Osteocyte (in vitro differentiated cells): ENCODE measurements at regions not wholly inside any gene's neighbourhood (a gene's known extent, or its start where the extent isn't known, plus 50 kb on each side); places are given as distances from the start of the nearest gene placed in this dataset.

Source experiments
- DNase-seq: peaks from one replicate; pipeline ENCODE4 v3.0.0; 2021; ENCODE audit warnings: mixed read lengths; ENCODE audit not compliant: unreplicated experiment; ENCODE audit errors: extremely low spot score
- H3K27ac Mint-ChIP-seq: one replicate; pipeline ENCODE4 v1.8.0; 2021; ENCODE audit warnings: mild to moderate bottlenecking, mixed read lengths; ENCODE audit not compliant: unreplicated experiment
- H3K27me3 Mint-ChIP-seq: one replicate; pipeline ENCODE4 v1.8.0; 2021; ENCODE audit warnings: mixed read lengths; ENCODE audit not compliant: unreplicated experiment
- H3K36me3 Mint-ChIP-seq: one replicate; pipeline ENCODE4 v1.8.0; 2021; ENCODE audit warnings: mixed read lengths; ENCODE audit not compliant: unreplicated experiment
- H3K4me1 Mint-ChIP-seq: one replicate; pipeline ENCODE4 v1.8.0; 2021; ENCODE audit warnings: mixed read lengths; ENCODE audit not compliant: unreplicated experiment
- H3K4me3 Mint-ChIP-seq: one replicate; pipeline ENCODE4 v1.8.0; 2021; ENCODE audit warnings: mild to moderate bottlenecking, moderate library complexity, mixed read lengths; ENCODE audit not compliant: unreplicated experiment
- H3K9me3 Mint-ChIP-seq: one replicate; pipeline ENCODE4 v1.8.0; 2021; ENCODE audit warnings: mixed read lengths; ENCODE audit not compliant: unreplicated experiment
- CTCF ChIP-seq: fragments of 200-600 bp; sonication (generic); IDR thresholded peaks from 2 replicates; pipeline ENCODE4 v1.5.0; 2021; ENCODE audit warnings: antibody characterized with exemption, mild to moderate bottlenecking, moderate library complexity

- Mint-ChIP-seq H3K27ac (no peak overlapping the region), H3K27me3 (peaks cover 18% of the 10 kb centered on the region), H3K36me3 (peaks cover 2% of the 10 kb centered on the region), H3K4me1 (no peaks in the 10 kb centered on the region), H3K4me3 (no peak overlapping the region), H3K9me3 (peaks cover 6% of the 10 kb centered on the region)
- DNase-seq: no peak
- TF ChIP-seq CTCF: no peak
These were observed 116.5 kb upstream of the MAN2A1 start for GRCh38 chr5:109573256-109573655.

GRCh38 chr5:109571785-109572184 lies 117.9 kb upstream of the MAN2A1 start:
- Mint-ChIP-seq H3K27me3 (peaks cover 13% of the 10 kb centered on the region), H3K27ac (no peak overlapping the region), H3K4me1 (peaks cover 4% of the 10 kb centered on the region), H3K4me3 (no peak overlapping the region), H3K9me3 (no peaks in the 10 kb centered on the region), H3K36me3 (no peaks in the 10 kb centered on the region)
- TF ChIP-seq CTCF: no peak
- DNase-seq: no peak

- peaks cover 9% of the 10 kb centered on the region for H3K27me3 Mint-ChIP-seq
- no peak for DNase-seq
- TF ChIP-seq CTCF: no peak
- no peaks in the 10 kb centered on the region for H3K9me3 Mint-ChIP-seq
- H3K36me3 Mint-ChIP-seq: no peaks in the 10 kb centered on the region
- no peak overlapping the region for H3K27ac Mint-ChIP-seq
- peaks cover 4% of the 10 kb centered on the region for H3K4me1 Mint-ChIP-seq
- no peak overlapping the region for H3K4me3 Mint-ChIP-seq
These were observed 119.3 kb upstream of the MAN2A1 start for GRCh38 chr5:109570362-109570874.

GRCh38 chr5:109567374-109568044 lies 122.2 kb upstream of the MAN2A1 start:
- Mint-ChIP-seq H3K27me3 (peaks cover 9% of the 10 kb centered on the region), H3K9me3 (no peaks in the 10 kb centered on the region), H3K4me1 (peaks cover 6% of the 10 kb centered on the region), H3K36me3 (no peaks in the 10 kb centered on the region), H3K27ac (no peak overlapping the region), H3K4me3 (no peak overlapping the region)
- TF ChIP-seq CTCF: no peak
- no peak for DNase-seq

GRCh38 chr5:109566361-109566760 lies 123.4 kb upstream of the MAN2A1 start:
- no peak for TF ChIP-seq CTCF
- H3K4me1 Mint-ChIP-seq: peaks cover 16% of the 10 kb centered on the region
- no peaks in the 10 kb centered on the region for H3K9me3 Mint-ChIP-seq
- no peaks in the 10 kb centered on the region for H3K36me3 Mint-ChIP-seq
- no peak for DNase-seq
- no peak overlapping the region for H3K27ac Mint-ChIP-seq
- peaks cover 8% of the 10 kb centered on the region for H3K27me3 Mint-ChIP-seq
- no peak overlapping the region for H3K4me3 Mint-ChIP-seq
